PC-9 (cell line): ENCODE measurements at regions not wholly inside any gene's neighbourhood (a gene's known extent, or its start where the extent isn't known, plus 50 kb on each side); places are given as distances from the start of the nearest gene placed in this dataset.
"Not testable (repeated sequence)": the region's sequence is repeated elsewhere in the genome, so short reads cannot be mapped to it uniquely, and the experiment has no call there.

ENCODE experiments used
- CTCF ChIP-seq: fragments of 200-600 bp; sonication (generic); conservative IDR thresholded peaks from 2 replicates; pipeline ENCODE4 v1.6.1; 2017; ENCODE audit warnings: mixed run types, antibody characterized with exemption, mild to moderate bottlenecking, moderate library complexity
- EZH2 ChIP-seq: fragments of 200-600 bp; sonication (generic); IDR thresholded peaks from 2 replicates; pipeline ENCODE4 v1.8.0; 2017; ENCODE audit warnings: antibody characterized with exemption, low read depth

- TF ChIP-seq CTCF, EZH2: not testable (repeated sequence)
Measured at GRCh38 chr17:64794113-64794512, 125.2 kb downstream of the LRRC37A3 start.
